GM18858 (cell line): ENCODE measurements at regions not wholly inside any gene's neighbourhood (a gene's known extent, or its start where the extent isn't known, plus 50 kb on each side); places are given as distances from the start of the nearest gene placed in this dataset.

ENCODE experiments used
- ATAC-seq: cut with Tn5 transposase; IDR thresholded peaks from one replicate; pipeline ENCODE4 v1.9.1; 2021; ENCODE audit not compliant: unreplicated experiment

DNA sequence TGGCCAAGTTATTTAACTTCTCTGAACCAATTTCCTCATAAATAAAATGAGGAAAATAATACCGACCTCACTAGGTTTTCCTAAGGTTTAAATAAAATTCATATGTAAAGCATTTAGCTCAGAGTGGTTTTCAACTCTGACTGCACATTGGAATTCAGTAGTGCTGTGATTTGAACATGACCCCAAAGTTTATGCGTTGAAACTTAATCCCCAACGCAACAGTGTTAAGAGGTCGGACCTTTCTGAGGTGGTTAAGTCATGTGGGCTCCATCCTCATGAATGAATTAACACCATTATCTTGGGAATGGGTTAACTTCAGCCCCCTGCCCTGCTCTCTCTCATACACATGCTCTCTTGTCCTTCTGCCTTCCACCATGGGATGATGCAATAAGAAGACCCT lies 322.2 kb downstream of the AASDHPPT start:
- no peak for ATAC-seq

- no peak for ATAC-seq
Observed at GRCh38 chr11:106400949-106401570, 323.6 kb downstream of the AASDHPPT start.

- ATAC-seq = no peak
Observed at GRCh38 chr11:106403751-106404150, 326.3 kb downstream of the AASDHPPT start.

GRCh38 chr11:106409222-106409621 lies 331.8 kb downstream of the AASDHPPT start:
- ATAC-seq = no peak

DNA sequence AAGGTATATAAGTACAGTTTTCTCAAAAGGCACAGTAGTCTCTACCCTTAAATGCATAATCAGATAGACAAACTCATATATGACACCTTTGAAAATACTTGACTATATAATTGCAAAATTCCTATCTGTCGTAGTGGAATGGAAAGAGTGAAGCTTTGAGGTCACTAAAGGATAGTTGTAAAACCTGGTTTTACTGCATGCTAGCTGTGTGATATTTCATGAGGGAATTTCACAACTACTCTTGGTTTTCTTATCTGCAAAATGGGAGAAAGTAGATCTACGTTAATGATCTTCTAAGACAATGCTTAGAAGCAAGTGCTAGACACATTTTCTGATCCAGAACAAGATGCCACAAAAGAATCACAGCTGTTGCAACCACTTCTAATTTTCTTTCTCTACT lies 332.2 kb downstream of the AASDHPPT start:
- ATAC-seq = no peak

DNA sequence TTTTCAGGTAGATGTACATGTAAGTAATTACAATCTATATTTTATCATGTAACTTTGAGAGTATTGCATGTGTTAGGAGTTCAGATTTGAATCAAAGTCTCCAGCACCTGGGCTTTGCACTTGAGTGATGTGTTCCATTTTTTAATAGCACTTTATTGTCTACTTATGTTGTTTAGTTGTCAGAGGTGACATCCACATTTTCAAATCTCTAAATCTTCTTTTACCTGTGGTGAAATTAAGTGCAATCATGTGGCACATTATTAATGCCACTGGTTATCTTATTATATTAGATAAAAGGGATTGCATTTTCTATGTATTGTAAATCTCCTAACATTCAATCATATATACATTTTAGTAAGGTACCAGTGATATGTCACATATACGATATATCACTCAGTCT lies 333.4 kb downstream of the AASDHPPT start:
- no peak for ATAC-seq

- no peak for ATAC-seq
Observed at GRCh38 chr11:106413222-106413621, 335.8 kb downstream of the AASDHPPT start.

- no peak for ATAC-seq
Observed at GRCh38 chr11:106415510-106415909, 338.0 kb downstream of the AASDHPPT start.

DNA sequence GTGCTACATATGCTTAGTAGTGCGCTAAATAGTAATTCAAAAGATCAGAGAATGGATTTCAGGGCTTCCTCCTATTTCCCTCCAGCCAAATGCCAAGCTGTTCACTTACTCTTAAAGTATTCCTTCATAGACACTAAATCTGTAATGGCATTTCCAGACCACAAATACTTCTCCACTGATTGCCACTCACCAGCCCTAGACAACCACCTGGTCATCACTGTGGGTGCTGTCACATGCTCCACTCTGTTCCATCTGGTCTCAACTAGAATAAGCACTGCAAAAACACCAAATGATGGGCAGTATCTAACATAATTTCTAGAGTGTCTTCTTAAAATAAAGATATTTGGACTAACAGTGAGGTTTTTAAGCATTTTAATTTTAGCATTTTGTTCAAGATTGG lies 341.3 kb downstream of the AASDHPPT start:
- ATAC-seq = no peak

GRCh38 chr11:106420048-106420665 lies 342.7 kb downstream of the AASDHPPT start:
- no peak for ATAC-seq

GRCh38 chr11:106420686-106421085 lies 343.2 kb downstream of the AASDHPPT start:
- ATAC-seq = no peak

DNA sequence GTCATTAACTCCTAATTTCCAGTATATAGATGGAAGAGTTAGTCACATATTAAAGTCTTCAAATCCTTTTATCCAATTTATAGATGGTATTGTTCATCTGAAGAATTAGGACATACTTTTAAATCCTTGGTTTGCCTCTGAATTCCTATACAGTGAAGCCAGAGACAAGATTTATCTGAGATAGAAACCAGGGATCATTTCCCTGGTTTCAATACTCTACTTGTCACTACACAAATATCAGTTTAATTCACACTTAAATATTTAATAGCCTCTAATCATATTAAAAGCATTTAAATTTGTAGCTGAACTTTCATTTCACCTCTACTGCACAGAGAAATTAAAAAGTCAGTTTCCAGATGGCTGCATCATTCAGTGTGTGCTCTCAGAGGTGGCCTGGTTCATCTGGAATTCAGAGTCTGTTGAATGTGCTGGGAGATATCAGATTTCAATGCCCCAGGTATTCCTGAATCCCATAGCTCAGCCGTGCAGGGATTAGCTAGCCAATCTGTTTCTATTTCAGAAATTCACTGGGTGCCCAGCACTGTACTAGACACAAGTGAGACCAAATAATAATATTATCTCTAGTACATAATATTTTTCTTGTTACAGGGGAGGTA lies 344.3 kb downstream of the AASDHPPT start:
- ATAC-seq = no peak

DNA sequence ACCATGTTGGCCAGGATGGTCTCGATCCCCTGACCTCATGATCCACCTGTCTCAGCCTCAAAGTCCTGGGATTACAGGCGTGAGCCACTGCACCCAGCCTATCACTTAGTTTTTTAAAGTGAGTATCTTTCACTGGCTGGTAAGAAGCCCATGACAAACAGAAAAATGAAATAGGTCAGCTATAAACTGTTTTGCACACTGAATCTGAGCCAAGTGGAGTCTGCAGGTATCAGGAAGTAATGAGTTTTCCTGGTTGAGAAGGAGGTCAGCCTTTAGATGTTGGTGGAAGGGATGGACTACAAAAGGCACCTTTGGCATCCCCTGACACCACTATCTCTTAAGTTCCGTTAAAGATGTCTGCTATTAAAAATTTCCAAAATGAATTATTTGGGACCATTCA lies 345.1 kb downstream of the AASDHPPT start:
- ATAC-seq = no peak

- ATAC-seq = no peak
Observed at GRCh38 chr11:106424111-106424510, 346.6 kb downstream of the AASDHPPT start.

- no peak for ATAC-seq
Observed at GRCh38 chr11:106425819-106426218, 348.4 kb downstream of the AASDHPPT start.

DNA sequence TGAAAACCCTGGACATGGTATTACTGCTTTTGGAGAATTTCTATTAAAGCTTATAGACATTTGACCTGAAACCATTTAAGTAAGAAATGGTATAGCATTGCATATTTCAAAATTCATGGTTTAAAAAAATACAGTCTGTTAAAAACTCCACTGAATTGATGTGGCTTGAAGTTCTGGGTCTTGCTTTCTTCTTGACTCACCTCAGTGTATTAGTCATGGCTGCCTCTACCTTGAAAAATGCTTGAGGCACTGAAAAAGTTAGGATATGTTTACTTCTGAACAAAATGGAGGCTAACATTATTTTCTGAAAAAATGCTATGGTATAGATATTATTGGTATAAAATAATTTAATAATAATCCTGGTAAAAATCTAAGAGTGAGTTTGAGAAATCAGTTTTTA lies 349.2 kb downstream of the AASDHPPT start:
- ATAC-seq = no peak

DNA sequence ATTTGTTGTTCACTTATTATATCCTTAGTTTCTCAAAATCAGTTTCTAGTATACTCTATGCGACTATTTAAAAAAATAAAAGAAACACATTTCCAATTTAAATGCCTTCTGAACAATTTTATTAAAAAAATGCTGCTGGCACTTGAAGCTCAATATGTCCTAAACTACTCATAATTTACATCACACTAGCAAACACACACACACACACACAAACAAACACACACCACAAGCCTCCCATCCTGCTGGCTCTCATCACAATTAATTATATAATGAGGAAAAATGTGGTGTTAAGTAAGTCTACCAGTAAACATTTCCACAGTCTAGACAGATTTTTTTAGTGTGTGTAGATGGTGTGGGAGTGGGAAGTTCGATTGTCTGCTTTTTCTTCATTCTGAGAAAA lies 350.3 kb downstream of the AASDHPPT start:
- ATAC-seq = no peak

- ATAC-seq = no peak
Observed at GRCh38 chr11:106442032-106442431, 364.6 kb downstream of the AASDHPPT start.

DNA sequence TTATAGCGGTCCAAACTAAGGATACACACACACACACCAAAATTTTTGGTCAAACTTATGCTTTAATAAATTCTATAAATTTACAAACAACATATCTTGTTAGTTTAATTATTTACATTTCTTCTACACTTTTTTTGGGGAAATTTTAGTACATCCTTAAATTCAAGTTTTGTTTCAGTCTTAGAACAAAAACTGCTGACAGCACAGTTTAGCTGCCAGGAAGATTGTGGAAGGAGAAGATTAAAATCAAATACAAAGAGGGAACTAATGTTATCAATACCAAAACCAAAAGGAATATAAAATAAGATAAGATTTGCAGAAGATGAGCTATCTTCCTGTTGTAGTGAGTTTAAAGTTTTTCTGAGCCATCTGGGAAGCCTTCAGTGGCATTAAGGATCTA lies 368.8 kb downstream of the AASDHPPT start:
- ATAC-seq = no peak

DNA sequence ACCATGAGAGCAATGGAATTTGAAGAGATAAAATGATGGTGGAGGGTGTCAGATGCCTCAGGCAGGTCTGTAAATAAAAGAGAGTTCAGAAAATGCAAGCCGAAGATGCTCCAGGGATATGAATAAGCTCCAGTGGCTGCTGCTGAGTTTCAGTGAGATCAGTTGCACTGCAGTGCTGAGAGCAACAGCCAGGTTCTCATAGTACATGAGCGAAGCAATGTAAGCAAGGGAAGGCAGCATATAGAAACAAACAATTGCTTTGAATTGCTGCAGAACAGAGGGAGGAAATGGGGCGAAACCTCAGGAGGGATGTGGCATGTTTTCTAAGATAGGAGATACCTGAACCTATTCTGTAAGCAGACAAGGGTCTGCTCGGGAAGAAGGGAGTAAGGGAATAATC lies 369.5 kb downstream of the AASDHPPT start:
- no peak for ATAC-seq

DNA sequence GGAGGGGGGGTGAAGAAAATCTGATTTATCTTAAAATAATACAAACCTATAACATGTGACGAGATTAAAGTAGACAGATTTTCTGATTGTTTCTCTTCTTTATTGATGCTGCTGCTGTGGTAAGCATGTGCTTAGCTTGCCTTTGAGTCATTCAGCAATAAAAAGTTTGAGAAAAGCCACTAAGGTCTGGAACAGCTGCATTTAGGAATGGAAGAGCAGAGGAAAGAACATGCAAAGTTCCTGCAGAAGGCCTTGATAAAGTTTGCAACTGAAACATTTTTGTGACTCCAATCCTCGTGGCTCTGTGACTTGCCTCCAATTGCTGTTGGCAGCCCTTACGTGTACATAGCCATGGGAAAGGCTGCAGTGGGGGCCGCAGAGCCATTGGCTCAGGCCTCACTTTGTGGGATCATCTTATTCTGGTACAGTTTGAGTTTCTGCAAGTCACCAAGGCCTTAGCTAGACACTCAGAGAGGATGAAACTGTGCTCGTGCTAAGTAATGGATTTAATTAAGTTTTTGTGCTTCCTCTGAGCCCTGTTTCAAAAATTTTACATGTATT lies 370.2 kb downstream of the AASDHPPT start:
- ATAC-seq = no peak

- ATAC-seq = no peak
Observed at GRCh38 chr11:106449763-106450162, 372.3 kb downstream of the AASDHPPT start.
